ENCODE measurements at regions not wholly inside any gene's neighbourhood (a gene's known extent, or its start where the extent isn't known, plus 50 kb on each side); places are given as distances from the start of the nearest gene placed in this dataset.

- no peak overlapping the region for H3K27ac ChIP-seq (ENCODE audit: low read depth, low read length)
- H4K20me1 ChIP-seq (ENCODE audit: insufficient read depth, low read length), result no peaks in the 10 kb centered on the region
- no peak for DNase-seq (ENCODE audit: insufficient read length, low spot score, missing footprints)
These were observed 108.7 kb upstream of the CNKSR3 start for GRCh38 chr6:154619146-154619545.

GRCh38 chr6:154621686-154622085, 111.2 kb upstream of the CNKSR3 start:
- no peak for DNase-seq (ENCODE audit: insufficient read length, low spot score, missing footprints)
- H3K27ac ChIP-seq (ENCODE audit: low read depth, low read length), result no peak overlapping the region
- no peak overlapping the region for H3K4me2 ChIP-seq (ENCODE audit: insufficient read depth, low read length)
- no peaks in the 10 kb centered on the region for H3K79me2 ChIP-seq (ENCODE audit: insufficient read depth, low read length)
- H3K4me3 ChIP-seq (ENCODE audit: insufficient read depth, low read length), result no peak overlapping the region
- no peaks in the 10 kb centered on the region for H3K27me3 ChIP-seq (ENCODE audit: insufficient read depth, low read length)
- no peaks in the 10 kb centered on the region for H3K4me1 ChIP-seq (ENCODE audit: insufficient read depth, low read length)
- no peaks in the 10 kb centered on the region for H3K9me3 ChIP-seq (ENCODE audit: low read depth, low read length)
- TF ChIP-seq CTCF (IDR thresholded peaks at IDR 0.05; ENCODE audit: extremely low read depth, low read depth, low read length), result no peak
- H3K36me3 ChIP-seq (ENCODE audit: insufficient read depth, low read length), result no peaks in the 10 kb centered on the region
- H4K20me1 ChIP-seq (ENCODE audit: insufficient read depth, low read length), result no peaks in the 10 kb centered on the region
- no peak overlapping the region for H2AFZ ChIP-seq (ENCODE audit: low read length)

More at GRCh38 chr6:154619146-154619545, 108.7 kb upstream of the CNKSR3 start:
- H2AFZ ChIP-seq (ENCODE audit: low read length), result no peak overlapping the region
- H3K4me1 ChIP-seq (ENCODE audit: insufficient read depth, low read length), result peaks cover 3% of the 10 kb centered on the region
- no peak overlapping the region for H3K4me2 ChIP-seq (ENCODE audit: insufficient read depth, low read length)
- H3K9me3 ChIP-seq (ENCODE audit: low read depth, low read length), result no peaks in the 10 kb centered on the region
- H3K36me3 ChIP-seq (ENCODE audit: insufficient read depth, low read length), result no peaks in the 10 kb centered on the region
- no peaks in the 10 kb centered on the region for H3K79me2 ChIP-seq (ENCODE audit: insufficient read depth, low read length)
- no peak overlapping the region for H3K4me3 ChIP-seq (ENCODE audit: insufficient read depth, low read length)
- no peak for TF ChIP-seq CTCF (IDR thresholded peaks at IDR 0.05; ENCODE audit: extremely low read depth, low read depth, low read length)
- no peaks in the 10 kb centered on the region for H3K27me3 ChIP-seq (ENCODE audit: insufficient read depth, low read length)

DNA sequence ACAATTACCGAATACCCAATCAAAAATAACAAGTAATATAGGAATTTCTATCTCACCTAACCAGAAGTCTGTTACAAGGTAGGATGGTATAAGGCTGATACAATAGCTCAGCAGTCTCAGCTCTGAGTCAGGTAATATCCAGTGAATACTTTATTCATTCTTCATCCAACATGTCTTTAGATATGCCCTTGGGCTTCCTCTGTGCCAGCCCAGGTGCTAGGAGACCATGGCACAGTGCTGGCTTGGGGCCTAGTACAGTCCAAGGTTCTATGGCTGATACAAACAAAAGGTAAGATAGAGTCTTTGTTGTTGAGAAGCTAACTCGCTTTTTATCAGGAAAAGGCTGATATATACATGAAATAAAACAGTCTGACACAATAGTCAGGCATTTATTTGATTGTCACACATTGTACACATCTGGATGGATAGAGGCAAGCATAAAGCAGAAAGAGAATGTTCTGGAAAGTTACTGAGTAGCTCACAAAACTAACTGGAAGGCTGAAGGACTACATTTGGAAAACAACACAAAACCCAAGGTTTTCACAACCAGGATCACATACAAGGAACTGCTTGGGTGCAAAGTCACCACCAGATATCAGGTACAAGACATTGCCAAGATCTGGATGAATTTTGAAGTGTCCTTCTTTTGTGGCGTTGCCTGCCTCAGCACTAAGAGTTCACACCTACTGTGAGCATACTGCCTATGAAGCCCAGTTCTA, 110.4 kb upstream of the SCAF8 start:
- Histone ChIP-seq H3K79me2 (ENCODE audit: insufficient read depth, low read length) (no peaks in the 10 kb centered on the region), H3K4me2 (ENCODE audit: insufficient read depth, low read length) (no peak overlapping the region), H3K36me3 (ENCODE audit: insufficient read depth, low read length) (no peaks in the 10 kb centered on the region), H3K27ac (ENCODE audit: low read depth, low read length) (no peak overlapping the region), H3K27me3 (ENCODE audit: insufficient read depth, low read length) (no peaks in the 10 kb centered on the region), H4K20me1 (ENCODE audit: insufficient read depth, low read length) (no peaks in the 10 kb centered on the region), H3K4me1 (ENCODE audit: insufficient read depth, low read length) (no peaks in the 10 kb centered on the region), H2AFZ (ENCODE audit: low read length) (no peak overlapping the region), H3K9me3 (ENCODE audit: low read depth, low read length) (no peaks in the 10 kb centered on the region), H3K4me3 (ENCODE audit: insufficient read depth, low read length) (no peak overlapping the region)
- no peak for DNase-seq (ENCODE audit: insufficient read length, low spot score, missing footprints)
- no peak for TF ChIP-seq CTCF (IDR thresholded peaks at IDR 0.05; ENCODE audit: extremely low read depth, low read depth, low read length)

DNA sequence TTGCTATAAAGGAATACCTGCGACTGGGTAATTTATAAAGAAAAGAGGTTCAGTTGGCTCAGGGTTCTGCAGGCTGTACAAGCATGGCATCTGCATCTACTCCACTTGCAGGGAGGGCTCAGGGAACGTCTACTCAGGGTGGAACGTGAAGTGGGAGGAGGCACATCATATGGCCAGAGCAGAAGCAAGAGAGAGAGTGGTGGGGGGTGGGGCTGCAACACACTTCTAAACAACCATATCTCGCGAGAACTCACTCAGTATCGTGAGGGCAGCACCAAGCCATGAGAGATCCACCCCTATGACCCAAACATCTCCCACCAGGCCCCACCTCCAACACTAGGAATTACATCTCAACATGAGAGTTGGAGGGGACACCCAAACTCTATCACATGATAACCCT, 109.8 kb upstream of the SCAF8 start:
- no peaks in the 10 kb centered on the region for H4K20me1 ChIP-seq (ENCODE audit: insufficient read depth, low read length)
- H3K4me2 ChIP-seq (ENCODE audit: insufficient read depth, low read length), result no peak overlapping the region
- no peaks in the 10 kb centered on the region for H3K79me2 ChIP-seq (ENCODE audit: insufficient read depth, low read length)
- H3K27me3 ChIP-seq (ENCODE audit: insufficient read depth, low read length), result no peaks in the 10 kb centered on the region
- TF ChIP-seq CTCF (IDR thresholded peaks at IDR 0.05; ENCODE audit: extremely low read depth, low read depth, low read length), result no peak
- no peaks in the 10 kb centered on the region for H3K36me3 ChIP-seq (ENCODE audit: insufficient read depth, low read length)
- H3K4me1 ChIP-seq (ENCODE audit: insufficient read depth, low read length), result no peaks in the 10 kb centered on the region
- no peak overlapping the region for H3K27ac ChIP-seq (ENCODE audit: low read depth, low read length)
- no peaks in the 10 kb centered on the region for H3K9me3 ChIP-seq (ENCODE audit: low read depth, low read length)
- no peak for DNase-seq (ENCODE audit: insufficient read length, low spot score, missing footprints)
- no peak overlapping the region for H2AFZ ChIP-seq (ENCODE audit: low read length)
- no peak overlapping the region for H3K4me3 ChIP-seq (ENCODE audit: insufficient read depth, low read length)
